Tibial nerve (tissue), 4 donors: ENCODE measurements at regions not wholly inside any gene's neighbourhood (a gene's known extent, or its start where the extent isn't known, plus 50 kb on each side); places are given as distances from the start of the nearest gene placed in this dataset.

Experiments
- CTCF ChIP-seq, 5 experiments: fragments of 200-600 bp in 3 of 5; fragments of 450-650 bp in 2 of 5; sonication (generic) in 3 of 5; IDR thresholded peaks; one replicate each; pipeline ENCODE4 v1.5.1; 2016 to 2019; ENCODE audit warnings: antibody characterized with exemption in 5 of 5, mild to moderate bottlenecking in 3 of 5, moderate library complexity in 2 of 5
- EP300 ChIP-seq, 2 donors: sonication (generic); formaldehyde crosslinking; IDR thresholded peaks; one replicate each; pipeline ENCODE4 v1.6.1; 2017; ENCODE audit warnings: antibody characterized with exemption in 2 of 2, mild to moderate bottlenecking in 1 of 2

- TF ChIP-seq CTCF (IDR thresholded peaks at IDR 0.05) (no peak), EP300 (IDR thresholded peaks at IDR 0.05) (no peak)
These were observed 166.5 kb upstream of the ANKFN1 start for GRCh38 chr17:55986817-55987216.
